Stimulated activated CD8-positive, alpha-beta memory T cell treated with anti-CD3 and anti-CD28 coated beads, Interleukin-7, amount 100 ng/mL, for 4 hours (primary cell): ENCODE measurements at regions not wholly inside any gene's neighbourhood (a gene's known extent, or its start where the extent isn't known, plus 50 kb on each side); places are given as distances from the start of the nearest gene placed in this dataset.

Experiments
- DNase-seq, 2 donors: peaks; one replicate each; pipeline ENCODE4 v3.0.0-alpha.2; 2020; ENCODE audit warnings: low read depth in 2 of 2

- DNase-seq: no peak
These were observed 81.2 kb upstream of the APC start for GRCh38 chr5:112656451-112656850.

GRCh38 chr5:112657804-112658203, 79.9 kb upstream of the APC start:
- no peak for DNase-seq

GRCh38 chr5:112660359-112660758, 77.3 kb upstream of the APC start:
- no peak for DNase-seq

- DNase-seq: no peak
These were observed 74.5 kb upstream of the APC start for GRCh38 chr5:112663146-112663545.

GRCh38 chr5:112668016-112668415, 69.7 kb upstream of the APC start:
- DNase-seq: no peak

- no peak for DNase-seq
These were observed 68.8 kb upstream of the APC start for GRCh38 chr5:112668911-112669310.

GRCh38 chr5:112669328-112669963, 68.2 kb upstream of the APC start:
- no peak for DNase-seq

GRCh38 chr5:112671687-112672086, 66.0 kb upstream of the APC start:
- DNase-seq: no peak

- no peak for DNase-seq
These were observed 56.2 kb upstream of the APC start for GRCh38 chr5:112681481-112681908.

GRCh38 chr5:112682621-112683061, 55.0 kb upstream of the APC start:
- no peak for DNase-seq

- no peak for DNase-seq
These were observed 53.6 kb upstream of the APC start for GRCh38 chr5:112684121-112684520.

- DNase-seq: no peak
These were observed 52.9 kb upstream of the APC start for GRCh38 chr5:112684737-112685136.

- no peak for DNase-seq
These were observed 52.3 kb upstream of the APC start for GRCh38 chr5:112685386-112685785.

GRCh38 chr5:112685931-112686330, 51.8 kb upstream of the APC start:
- DNase-seq: no peak

- no peak for DNase-seq
These were observed 51.0 kb upstream of the APC start for GRCh38 chr5:112686675-112687074.

- DNase-seq: no peak
These were observed 50.4 kb upstream of the APC start for GRCh38 chr5:112687306-112687705.
